BJ (cell line): ENCODE measurements at regions not wholly inside any gene's neighbourhood (a gene's known extent, or its start where the extent isn't known, plus 50 kb on each side); places are given as distances from the start of the nearest gene placed in this dataset.

Experiments used
- CTCF ChIA-PET: fragments of 350-600 bp; formaldehyde crosslinking; extraction: SDS; loops from one replicate; lab custom pipeline; 2021; ENCODE audit warnings: antibody characterized with exemption, inconsistent platforms; lab: Yijun Ruan, JAX
- POLR2A ChIA-PET: fragments of 300-600 bp; sonication (Branson Sonifier 250); formaldehyde crosslinking; extraction: SDS; loops from one replicate; lab custom pipeline; 2021; ENCODE audit warnings: antibody characterized with exemption; lab: Charles Lee
- DNase-seq: peaks from one replicate; pipeline ENCODE4 v3.0.0-alpha.2; 2011; ENCODE audit warnings: low read depth
- H3K27me3 ChIP-seq: 2 replicates; pipeline ENCODE4 v1.6.0; 2011; ENCODE audit warnings: low read length; ENCODE audit not compliant: control insufficient read depth, insufficient read depth
- H3K36me3 ChIP-seq: 2 replicates; pipeline ENCODE4 v1.5.1; 2011; ENCODE audit warnings: low read length; ENCODE audit not compliant: control insufficient read depth, insufficient read depth
- H3K4me3 ChIP-seq: 2 replicates; pipeline ENCODE4 v1.5.1; 2011; ENCODE audit warnings: low read depth, mild to moderate bottlenecking, control low read depth, low read length
- TF ChIP-seq, protein P1 (sequence below): IDR thresholded peaks from 2 replicates; pipeline ENCODE4 v1.5.1; 2011; ENCODE audit warnings: low read depth, mild to moderate bottlenecking, control low read depth, inconsistent platforms, low read length, moderate library complexity; ENCODE audit not compliant: insufficient read depth

DNA sequence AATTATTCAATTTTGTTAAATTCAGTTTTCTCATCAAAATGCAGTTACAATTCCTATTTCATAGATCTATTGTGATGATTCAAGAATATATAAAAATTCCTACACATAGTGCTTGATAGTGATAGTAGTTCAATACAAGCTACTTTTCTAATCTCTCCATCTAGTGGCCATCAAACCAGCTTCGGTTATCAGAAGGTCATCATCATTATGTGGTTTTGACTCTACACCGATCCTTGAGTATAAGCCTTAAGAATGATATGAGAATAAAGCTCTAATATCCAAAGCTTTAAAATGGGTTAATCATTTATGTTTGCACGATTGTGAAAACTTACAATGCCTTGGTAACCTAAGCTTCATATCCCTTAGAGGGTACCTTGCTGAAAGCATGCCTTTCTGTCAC lies 167.5 kb upstream of the PREP start:
- Histone ChIP-seq H3K36me3 (no peaks in the 10 kb centered on the region), H3K4me3 (no peak overlapping the region), H3K27me3 (no peaks in the 10 kb centered on the region)
- POLR2A ChIA-PET, result no interaction called here
- CTCF ChIA-PET, result interaction anchor here (0.6 to 0.7 kb wide), 2 partner anchors 148 to 379 kb away, joined by 3 read pairs; no protein-coding TSS in a partner anchor
- no peak for DNase-seq
- TF ChIP-seq, protein P1, sequence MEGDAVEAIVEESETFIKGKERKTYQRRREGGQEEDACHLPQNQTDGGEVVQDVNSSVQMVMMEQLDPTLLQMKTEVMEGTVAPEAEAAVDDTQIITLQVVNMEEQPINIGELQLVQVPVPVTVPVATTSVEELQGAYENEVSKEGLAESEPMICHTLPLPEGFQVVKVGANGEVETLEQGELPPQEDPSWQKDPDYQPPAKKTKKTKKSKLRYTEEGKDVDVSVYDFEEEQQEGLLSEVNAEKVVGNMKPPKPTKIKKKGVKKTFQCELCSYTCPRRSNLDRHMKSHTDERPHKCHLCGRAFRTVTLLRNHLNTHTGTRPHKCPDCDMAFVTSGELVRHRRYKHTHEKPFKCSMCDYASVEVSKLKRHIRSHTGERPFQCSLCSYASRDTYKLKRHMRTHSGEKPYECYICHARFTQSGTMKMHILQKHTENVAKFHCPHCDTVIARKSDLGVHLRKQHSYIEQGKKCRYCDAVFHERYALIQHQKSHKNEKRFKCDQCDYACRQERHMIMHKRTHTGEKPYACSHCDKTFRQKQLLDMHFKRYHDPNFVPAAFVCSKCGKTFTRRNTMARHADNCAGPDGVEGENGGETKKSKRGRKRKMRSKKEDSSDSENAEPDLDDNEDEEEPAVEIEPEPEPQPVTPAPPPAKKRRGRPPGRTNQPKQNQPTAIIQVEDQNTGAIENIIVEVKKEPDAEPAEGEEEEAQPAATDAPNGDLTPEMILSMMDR, result no peak

GRCh38 chr6:105569706-105570105 lies 166.8 kb upstream of the PREP start:
- no peaks in the 10 kb centered on the region for H3K27me3 ChIP-seq
- TF ChIP-seq, protein P1, result no peak
- no peaks in the 10 kb centered on the region for H3K36me3 ChIP-seq
- H3K4me3 ChIP-seq, result no peak overlapping the region
- POLR2A ChIA-PET, result no interaction called here
- CTCF ChIA-PET, result interaction anchor here (0.6 to 0.7 kb wide), 2 partner anchors 23 to 147 kb away, joined by 3 read pairs; no protein-coding TSS in a partner anchor
- DNase-seq, result no peak

DNA sequence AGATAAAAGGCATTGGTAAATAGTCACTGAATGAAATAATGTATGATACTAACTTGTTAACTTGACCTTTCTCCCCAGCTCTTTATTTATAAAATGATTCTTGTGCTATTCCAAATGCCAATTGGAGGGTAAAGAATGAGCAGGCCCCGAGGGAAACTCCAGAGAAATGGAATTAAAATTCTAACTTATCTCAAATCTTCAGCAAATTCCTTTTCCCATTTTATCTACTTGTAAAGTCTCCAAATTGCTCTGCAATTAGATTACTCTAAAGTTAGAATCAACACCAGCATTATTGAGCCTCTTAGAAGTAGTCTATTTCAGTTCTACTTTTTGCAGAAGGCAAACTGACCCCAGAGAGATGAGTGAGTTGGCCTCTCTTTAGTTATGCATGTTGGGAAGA lies 165.9 kb upstream of the PREP start:
- DNase-seq, result no peak
- TF ChIP-seq, protein P1, result no peak
- no peak overlapping the region for H3K4me3 ChIP-seq
- CTCF ChIA-PET, result no interaction called here
- POLR2A ChIA-PET, result no interaction called here
- H3K27me3 ChIP-seq, result no peaks in the 10 kb centered on the region
- no peaks in the 10 kb centered on the region for H3K36me3 ChIP-seq

DNA sequence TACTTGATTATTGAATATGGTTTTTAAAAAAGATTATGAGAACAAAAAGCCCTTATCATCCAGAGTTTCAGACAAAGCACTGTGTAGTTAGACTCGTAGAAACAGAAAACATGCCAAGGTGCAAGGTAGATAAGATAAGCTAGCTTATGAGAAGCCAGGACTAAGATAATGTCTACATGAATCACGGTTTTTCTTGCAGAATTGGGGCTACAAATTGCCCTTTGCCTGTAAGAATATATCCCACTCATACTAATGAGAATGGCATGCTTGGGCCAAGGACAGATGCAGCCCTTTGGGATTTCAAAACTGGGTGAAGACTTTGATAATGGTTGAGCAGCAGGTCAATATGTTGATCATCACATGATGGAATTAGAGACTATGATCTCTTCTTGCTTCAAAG lies 165.3 kb upstream of the PREP start:
- DNase-seq, result no peak
- CTCF ChIA-PET, result no interaction called here
- POLR2A ChIA-PET, result no interaction called here

GRCh38 chr6:105567140-105567539 lies 164.3 kb upstream of the PREP start:
- TF ChIP-seq, protein P1, result no peak
- ChIA-PET POLR2A (no interaction called here), CTCF (no interaction called here)
- Histone ChIP-seq H3K4me3 (no peak overlapping the region), H3K27me3 (no peaks in the 10 kb centered on the region), H3K36me3 (no peaks in the 10 kb centered on the region)
- DNase-seq, result no peak

More for the DNA sequence above, 165.3 kb upstream of the PREP start:
- TF ChIP-seq, protein P1, result no peak
- H3K36me3 ChIP-seq, result no peaks in the 10 kb centered on the region
- H3K4me3 ChIP-seq, result no peak overlapping the region
- H3K27me3 ChIP-seq, result no peaks in the 10 kb centered on the region
